Kidney capillary endothelial cell (primary cell): ENCODE measurements at regions not wholly inside any gene's neighbourhood (a gene's known extent, or its start where the extent isn't known, plus 50 kb on each side); places are given as distances from the start of the nearest gene placed in this dataset.
"Not testable (repeated sequence)": the region's sequence is repeated elsewhere in the genome, so short reads cannot be mapped to it uniquely, and the experiment has no call there.

Experiments used
- DNase-seq: peaks from one replicate; pipeline ENCODE4 v3.0.0-alpha.2; 2018; ENCODE audit warnings: low spot score

DNA sequence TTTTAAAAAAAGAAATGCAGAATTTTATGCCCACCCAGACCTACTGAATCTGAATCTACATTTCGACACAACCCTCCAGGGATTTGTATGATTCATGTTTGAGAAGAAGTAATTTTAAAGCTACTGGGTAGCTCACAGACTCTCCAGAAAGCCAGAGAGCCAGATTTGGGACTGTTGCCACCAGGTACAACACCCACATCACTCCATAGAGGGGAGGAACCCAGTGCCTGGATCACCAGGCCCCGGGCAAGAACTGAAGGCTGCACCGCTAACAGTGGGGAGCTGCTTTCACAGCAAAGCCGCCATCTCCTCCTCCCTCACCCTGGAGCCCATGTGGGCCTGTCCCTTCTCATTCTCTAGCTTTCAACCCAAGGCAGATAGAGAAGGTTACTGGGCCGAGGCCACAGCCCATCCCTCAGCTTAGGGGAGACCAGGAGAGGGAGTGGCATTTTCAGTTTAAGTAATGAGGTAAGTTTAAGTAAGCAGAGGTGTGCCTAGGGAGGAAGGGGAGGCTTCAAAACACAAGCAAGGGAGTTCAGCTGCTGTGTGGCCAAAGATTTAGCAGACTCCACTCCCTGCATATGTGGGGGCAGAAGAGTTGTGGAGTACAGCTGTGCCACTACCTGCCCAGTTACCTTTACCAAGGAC is 109.8 kb downstream of the IL12A start:
- DNase-seq: no peak

DNA sequence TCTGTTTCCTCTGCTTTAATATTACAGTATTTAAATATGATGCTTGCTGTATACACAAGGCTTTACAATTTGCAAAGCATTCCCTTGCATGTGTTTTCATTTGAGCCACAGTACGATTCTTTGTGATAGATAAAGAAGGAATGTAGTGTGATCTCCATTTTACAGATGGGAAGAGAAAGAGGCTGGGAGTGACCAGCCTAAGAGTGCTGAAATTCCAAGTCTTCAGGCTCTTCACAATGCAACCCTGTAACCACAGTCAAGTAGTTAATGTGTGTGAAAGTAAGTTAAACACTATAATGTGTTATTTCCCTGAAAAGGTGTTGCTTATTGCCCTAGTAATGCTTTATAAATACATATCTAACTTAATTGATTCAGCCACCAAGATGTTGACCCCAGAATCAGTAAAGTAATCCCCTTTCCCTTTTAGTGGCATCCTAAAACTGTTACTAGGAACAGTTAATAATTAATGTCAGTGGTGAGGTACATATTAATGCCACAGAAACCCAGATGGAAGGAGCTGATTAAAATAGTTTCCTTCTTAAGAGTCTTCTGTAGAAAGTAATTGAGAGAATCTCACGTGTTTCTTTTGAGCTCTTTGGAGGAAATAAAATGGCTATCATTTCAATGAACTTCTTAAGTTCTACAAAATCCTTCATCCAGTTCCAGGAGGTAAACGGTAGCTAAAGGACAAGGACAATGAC is 110.4 kb downstream of the IL12A start:
- no peak for DNase-seq

DNA sequence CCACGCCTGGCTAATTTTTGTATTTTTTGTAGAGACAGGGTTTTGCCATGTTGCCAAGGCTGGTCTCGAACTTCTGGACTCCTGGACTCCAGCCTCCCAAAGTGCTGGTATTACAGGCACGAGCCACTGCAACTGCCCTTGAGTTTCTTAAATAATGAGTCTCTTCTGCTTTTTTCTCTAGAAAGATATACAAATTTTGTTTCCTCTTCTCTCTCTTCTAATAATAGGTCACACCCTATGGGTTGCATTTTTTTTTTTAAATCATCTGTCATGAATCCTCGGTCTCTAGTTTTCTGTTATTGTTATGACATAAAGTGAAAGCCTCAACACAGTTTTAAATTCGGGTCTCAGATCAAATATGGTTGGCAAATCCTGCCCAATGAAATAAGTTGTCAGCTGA is 111.2 kb downstream of the IL12A start:
- no peak for DNase-seq

DNA sequence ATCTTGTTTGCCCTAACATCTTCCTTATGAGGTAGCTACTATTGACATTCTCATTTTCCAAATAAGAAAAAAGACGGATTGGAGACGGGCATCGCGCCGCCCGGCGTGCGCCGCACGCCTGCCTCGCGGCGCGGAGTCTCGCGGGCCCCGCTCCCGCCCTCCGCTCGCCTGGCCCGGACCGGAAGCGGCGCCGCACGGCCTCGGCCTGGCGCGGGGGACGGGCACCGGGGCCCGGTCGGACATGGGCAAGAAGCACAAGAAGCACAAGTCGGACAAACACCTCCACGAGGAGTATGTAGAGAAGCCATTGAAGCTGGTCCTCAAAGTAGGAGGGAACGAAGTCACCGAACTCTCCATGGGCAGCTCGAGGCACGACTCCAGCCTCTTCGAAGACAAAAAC is 112.0 kb downstream of the IL12A start:
- DNase-seq: no peak

DNA sequence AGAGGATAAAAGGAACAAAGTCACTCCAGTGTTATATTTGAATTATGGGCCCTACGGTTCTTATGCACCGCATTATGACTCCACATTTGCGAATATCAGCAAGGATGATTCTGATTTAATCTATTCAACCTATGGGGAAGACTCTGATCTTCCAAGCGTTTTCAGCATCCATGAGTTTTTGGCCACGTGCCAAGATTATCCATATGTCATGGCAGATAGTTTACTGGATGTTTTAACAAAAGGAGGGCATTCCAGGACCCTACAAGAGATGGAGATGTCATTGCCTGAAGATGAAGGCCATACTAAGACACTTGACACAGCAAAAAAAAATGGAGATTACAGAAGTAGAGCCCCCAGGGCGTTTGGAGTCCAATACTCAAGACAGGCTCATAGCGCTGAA is 113.4 kb downstream of the IL12A start:
- DNase-seq: not testable (repeated sequence)

DNA sequence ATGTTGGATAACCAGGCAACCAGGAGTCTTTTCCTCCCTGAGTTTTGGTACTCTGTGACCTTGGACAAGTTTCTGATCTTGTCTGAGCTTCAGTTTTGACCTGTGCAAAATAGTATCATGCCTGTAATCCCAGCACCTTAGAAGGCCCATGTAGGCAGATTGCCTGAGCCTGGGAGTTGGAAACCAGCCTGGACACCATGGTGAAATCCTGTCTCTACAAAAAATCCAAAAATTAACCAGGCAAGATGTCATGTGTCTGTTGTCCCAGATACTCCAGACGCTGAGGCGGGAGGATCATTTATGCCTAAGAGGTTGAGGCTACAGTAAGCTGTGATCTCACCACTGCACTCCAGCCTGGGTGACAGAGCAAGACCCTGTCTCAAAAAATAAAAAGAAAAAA is 114.8 kb downstream of the IL12A start:
- DNase-seq: no peak

DNA sequence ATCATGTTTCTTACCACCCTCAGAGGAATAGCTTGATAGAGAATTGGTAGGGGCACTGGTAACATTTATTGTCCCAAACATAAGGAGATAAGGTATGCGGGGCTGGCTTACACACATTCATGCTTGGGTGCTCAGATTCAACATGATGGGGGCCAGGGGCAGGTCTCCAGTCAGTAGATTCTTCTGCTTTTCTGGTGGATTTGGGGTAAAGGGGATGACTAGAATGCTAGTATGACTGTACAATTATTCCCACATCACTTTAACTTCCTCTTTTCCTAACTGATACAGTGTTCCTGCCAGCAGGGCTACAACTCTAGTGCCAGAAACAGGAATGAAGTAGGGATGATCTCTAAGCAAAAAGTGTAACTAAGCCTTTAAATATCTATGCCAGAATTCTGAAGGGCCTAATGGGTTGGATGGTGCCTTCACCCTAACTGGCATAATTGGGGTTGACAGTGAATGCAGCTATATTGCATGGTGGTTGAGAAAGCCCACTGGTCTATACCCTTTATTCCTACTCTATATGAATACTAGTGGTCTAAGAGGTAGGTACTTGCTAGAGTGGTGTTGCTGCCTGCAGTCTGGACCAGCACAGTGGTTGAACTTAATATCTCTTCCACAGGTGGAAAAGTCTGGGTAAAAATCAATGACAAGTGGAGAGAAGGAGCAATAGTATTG is 117.4 kb downstream of the IL12A start:
- DNase-seq: no peak

DNA sequence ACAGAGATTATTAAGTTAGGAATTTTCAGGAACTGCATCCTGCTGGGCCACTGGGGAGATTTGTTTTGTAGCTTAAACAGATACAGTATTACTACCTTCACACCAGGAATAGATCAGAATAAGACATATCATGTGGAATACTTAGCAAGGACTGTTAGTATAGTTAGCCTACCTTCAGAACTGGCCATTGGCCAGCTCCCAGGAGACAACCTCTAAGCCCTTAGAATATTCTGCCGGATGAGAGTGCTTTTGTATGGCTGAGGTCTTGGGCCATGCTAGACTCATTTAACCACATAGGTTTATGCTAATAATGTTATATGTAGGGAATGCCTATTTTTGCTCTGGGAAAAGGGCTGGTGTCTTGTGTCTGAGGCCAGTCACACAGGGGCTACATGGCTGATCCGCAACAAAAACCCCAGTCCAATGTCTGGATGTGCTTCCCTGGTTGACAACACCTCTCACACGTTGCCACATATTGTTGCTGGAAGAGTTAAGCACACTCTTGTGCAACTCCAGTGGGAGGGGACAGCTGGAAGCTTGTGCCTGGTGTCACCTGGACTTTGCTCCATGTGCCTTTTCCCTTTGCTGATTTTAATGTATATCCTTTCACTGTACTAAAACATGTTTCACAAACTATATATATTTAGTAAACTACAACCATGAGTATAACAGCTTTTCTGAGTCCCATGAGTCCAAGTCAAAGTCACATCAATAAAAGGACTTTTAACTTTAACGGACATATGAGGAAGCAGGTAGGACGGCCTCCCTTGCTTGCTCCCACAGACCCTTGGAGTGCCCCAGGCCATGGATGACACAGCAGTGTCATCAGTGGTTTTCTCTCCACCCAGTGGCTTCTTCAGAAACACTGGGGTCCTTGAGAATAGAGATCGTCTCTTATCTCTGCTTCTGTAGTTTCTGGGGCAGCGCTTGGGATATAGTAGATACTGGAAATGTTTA is 118.0 kb upstream of the C3orf80 start:
- no peak for DNase-seq

DNA sequence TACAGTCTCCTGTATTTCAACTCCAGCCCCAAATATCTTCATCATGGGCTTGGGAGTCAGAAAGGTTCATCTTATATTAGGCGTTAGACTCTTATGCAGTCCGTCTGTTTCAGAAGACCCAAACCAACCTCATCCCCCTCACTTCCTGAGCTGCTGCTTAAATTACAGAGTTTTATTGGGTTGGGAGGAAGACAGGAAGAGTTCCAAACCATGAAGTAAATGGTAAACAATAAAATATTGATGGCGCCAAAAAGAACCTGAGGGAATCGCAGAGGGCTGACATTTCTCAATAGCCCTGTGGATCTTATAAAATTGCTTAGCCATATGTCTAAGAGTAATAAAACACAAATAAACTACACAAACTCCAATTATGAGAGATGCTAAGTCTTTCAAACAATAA is 116.9 kb upstream of the C3orf80 start:
- no peak for DNase-seq

DNA sequence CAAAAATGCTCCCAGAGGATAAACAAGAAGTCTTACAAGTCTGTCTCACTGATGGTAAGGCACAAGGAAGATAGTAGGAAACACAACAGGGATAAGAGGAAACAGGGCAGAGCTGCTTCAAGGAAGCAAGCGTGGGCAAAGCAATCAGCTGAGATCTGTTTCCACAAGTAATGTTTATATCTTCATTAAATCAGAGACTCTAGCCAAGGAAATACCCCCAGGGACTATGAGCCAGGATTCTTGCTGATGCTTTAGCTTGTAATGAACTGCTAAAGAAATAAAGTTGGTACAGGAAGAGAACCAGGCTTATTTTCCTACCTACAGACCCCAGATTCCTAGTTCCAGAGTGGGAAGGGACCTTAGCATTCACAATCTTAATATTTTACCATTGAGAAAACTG is 112.7 kb upstream of the C3orf80 start:
- DNase-seq: no peak

DNA sequence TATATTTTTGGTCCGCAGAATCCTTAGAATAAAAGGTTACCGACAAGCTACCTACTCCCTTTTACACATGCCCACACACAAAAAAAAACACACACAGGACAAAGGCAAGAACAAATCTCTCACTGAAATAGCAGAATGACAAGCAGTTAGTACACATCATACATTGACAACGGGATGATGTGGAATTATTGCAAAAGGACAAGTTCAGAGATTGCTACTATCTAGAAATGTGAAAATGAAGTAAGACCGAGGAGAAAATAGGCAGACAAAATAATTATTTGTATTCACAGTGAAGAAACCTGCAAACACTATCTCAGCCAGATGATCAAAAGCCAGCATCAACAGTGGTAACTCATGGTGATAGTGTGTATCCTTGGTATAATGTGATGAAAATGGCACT is 112.2 kb upstream of the C3orf80 start:
- no peak for DNase-seq

DNA sequence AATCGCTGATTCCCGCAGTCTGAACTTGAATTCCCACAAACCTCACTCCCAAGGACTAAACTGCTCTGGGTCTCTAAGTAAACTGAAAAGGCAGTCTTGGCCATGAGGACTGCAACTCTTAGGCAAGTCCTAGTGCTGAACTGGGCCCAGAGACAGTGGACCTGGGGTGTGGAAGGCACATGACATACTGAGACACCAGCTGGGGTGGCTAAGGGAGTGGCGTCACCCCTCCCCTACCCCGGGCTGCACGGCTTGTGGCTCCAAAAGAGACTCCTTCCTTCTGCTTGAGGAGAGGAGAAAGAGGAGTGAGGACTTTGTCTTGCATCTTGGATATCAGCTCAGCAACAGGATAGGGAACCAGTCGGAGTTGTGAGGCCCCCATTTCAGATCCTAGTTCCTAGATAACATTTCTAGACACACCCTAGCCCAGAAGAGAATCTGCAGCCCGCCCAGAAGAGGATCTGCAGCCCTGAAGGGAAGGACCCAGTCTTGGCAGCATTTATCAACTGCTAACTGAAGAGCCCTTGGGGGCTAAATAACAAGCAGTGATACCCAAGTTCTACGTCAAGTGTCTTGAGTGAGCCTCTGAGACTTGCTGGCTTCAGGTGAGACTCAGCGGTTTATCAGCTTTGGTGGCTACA is 110.7 kb upstream of the C3orf80 start:
- DNase-seq: no peak

DNA sequence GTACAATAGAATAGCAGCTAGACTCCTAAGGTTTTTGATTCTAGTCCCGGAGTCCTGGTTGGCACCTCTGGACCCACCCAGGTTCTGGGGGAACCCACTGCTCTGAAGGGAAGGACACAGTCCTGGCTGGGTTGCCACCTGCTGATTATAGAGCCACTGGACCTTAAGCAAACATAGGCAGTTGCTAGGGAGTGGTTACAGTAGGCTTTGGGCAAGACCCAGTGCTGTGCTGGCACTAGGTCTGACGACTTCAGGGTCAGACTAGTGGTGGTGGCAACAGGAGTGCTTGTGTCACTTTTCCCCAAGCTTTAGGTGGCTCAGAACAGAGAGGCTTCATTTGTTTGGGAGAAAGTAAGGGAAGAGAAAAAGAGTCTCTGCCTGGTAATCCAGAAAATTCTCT is 109.8 kb upstream of the C3orf80 start:
- DNase-seq: no peak

DNA sequence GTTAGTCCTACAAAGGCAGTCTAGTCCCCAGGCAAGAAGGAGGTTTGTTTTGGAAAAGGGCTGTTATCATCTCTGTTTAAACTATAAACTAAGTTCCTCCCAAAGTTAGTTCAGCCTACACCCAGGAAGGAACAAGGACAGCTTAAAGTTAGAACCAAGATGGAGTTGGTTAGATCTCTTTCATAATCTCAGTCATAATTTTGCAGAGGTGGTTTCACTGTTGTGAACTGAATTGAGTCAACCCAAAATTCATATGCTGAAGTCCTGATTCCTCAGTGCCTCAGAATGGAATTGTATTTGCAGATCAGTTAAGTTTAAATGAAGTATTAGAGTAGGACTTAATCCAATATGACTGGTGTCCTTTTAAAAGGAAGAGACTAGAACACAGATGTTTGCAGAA is 101.0 kb upstream of the C3orf80 start:
- DNase-seq: no peak

DNA sequence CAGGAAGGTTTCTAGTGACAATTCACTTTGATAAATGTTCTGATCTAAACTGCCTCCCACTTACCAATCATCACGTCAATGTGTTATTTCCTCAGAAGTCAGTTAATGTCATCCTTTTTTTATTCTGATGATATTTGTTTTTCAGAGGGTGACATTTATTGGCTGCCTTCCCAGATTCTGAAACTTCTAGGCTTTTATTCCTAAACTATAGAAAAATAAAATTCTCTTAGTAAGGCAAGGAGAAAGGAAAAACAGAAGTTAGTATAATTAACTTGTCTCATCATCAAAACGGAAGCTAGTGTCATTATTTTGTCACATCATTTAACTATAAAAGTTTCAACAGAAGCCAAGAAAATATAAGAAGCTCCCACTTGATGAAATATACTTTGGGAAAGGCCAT is 100.0 kb upstream of the C3orf80 start:
- DNase-seq: no peak

DNA sequence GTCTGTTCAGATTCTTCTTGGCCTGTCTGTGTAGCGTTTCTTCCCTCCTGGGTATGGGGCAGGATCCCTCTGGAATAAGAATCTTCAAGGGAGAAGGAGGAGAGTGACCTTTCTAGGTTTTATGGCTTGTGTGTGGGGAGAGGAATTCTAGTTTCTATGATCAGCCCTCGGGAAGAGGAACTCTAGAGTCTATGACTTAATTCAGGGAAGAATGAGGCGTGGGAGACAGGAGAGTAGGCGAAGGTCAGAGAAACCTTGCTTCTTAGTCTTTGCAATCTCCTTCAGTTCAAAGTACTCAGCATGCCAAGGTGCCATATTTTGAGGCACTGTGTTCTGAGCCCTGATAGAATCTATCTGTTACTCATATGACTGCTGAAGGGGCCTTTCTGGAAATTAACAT is 99.2 kb upstream of the C3orf80 start:
- DNase-seq: no peak

DNA sequence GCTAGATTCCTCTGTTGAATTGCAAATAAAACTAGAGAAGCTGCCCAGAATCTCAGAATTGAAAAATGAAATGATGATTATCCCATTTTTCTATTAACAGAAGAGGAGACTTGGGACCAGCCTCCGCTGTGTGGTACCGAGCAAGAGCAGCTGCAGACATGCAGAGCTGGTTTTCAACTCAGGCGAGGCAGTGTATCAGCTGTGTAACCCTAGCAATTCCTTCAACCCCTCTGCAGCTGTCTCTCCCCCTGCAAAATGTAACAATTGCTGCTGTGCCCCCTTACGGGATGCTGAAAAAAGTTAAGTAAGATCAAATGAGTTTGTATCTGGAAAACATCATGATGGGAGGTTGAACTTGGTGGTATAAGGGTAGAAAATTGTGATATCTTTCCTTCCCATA is 98.5 kb upstream of the C3orf80 start:
- DNase-seq: no peak

DNA sequence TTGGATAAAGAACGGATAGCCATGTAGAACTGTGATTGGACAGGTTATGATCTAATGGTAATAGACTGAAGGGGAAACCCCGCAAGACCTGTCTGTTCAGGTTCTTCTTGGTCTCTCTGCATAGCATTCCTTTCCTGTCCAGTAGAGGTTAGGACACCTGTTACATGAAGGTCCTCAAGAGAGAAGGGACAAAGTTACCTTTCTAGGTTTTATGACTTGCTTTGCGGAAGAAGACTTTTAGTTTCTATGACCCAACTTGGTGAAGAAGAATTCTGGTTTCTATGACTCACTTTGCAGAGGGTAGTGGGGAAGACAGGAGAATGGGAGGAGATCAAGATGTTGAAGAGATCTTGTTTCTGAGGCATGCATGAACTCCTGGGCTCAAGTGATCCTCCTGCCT is 97.9 kb upstream of the C3orf80 start:
- no peak for DNase-seq

DNA sequence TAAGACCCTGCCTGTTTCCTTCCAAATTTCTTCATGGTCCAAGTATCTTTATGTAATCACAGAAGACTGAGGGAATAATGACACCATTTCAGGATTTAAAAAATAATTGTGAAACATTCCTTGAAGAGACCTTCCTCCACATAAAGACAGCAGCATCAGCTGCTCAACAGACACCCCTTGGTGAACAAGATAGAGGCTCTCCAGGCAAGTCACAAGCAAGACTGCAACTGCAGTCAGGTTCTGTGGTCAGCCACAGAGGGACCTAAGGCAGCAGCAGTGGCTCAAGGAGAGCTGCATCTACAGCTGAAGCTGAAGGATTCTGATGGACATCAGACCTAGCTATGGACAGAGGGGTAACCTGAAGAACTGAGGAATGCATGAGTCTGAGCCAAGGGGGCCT is 97.2 kb upstream of the C3orf80 start:
- DNase-seq: no peak

DNA sequence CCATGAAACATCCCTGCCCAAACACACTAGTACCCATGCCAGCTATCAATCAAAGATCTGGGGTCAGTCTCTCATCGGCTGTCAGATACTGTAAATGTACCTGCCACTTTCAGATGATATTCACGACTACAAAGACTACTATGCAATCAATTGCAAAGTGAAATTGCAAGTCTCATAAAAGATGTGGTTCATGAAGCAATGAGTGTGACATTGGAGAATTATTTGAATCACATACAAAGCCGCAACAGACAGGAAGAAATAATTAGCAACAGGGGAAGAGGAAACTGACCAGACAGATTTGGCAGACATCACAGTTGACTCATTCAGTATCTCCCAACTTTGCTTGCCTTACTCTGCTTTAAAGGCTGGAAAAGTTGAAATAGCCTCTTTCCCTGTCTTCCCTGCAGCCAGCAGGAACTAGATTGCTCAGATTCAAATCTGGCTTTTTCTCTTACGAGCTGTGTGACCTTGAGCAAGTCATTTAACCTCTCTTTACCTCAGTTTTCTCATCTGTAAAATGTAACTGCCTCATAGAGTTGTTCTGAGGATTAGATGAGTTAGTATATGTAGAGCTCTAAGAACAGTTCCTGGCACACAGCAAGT is 95.7 kb upstream of the C3orf80 start:
- DNase-seq: peak; percentile 93

DNA sequence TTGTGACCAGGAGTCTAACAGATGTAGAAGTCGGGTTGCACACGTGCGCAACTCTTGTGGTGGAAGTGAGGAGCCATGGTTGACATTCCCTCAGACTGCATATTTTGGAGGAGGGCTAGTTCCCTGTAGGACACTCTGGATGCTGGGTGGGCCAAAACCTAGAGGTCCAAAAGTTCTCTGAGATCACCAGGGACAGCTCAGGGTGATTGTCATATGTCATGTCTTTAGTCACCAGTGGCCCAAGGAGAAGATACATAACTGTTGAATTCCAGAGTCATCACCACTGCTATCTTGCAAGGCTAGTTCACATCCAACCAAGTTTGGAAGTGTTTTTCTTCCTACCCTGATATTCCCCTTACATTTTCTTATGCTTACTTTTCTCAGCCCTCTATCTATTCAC is 95.2 kb upstream of the C3orf80 start:
- no peak for DNase-seq

DNA sequence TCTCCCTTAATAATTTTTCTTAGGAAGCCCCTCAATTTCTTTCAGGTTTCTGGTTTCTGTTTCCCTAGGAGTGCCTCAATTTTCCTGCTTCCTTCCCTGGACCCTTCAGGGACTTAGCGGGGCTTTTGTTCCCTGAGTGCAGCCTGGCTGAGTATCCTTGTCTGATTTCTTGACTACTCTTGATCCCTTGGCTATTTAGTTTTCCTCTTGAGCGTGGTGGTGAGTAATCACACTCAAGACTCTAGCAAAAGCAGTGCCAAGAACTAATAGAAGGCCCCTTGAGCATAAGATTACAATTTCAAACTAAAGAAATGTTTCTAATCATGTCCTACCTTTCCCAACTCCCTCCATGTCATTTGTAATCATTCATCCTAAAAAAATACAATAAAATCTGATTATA is 94.3 kb upstream of the C3orf80 start:
- no peak for DNase-seq
